GM10266 (cell line): ENCODE measurements at regions not wholly inside any gene's neighbourhood (a gene's known extent, or its start where the extent isn't known, plus 50 kb on each side); places are given as distances from the start of the nearest gene placed in this dataset.

Source experiments
- DNase-seq: peaks from one replicate; pipeline ENCODE4 v3.0.0; 2012; ENCODE audit errors: extremely low spot score
- TF ChIP-seq, protein P1 (sequence below): IDR thresholded peaks from 2 replicates; pipeline ENCODE4 v1.5.1; 2012; ENCODE audit warnings: mild to moderate bottlenecking, low read depth; ENCODE audit not compliant: control insufficient read depth, insufficient read depth; ENCODE audit errors: missing control alignments

DNA sequence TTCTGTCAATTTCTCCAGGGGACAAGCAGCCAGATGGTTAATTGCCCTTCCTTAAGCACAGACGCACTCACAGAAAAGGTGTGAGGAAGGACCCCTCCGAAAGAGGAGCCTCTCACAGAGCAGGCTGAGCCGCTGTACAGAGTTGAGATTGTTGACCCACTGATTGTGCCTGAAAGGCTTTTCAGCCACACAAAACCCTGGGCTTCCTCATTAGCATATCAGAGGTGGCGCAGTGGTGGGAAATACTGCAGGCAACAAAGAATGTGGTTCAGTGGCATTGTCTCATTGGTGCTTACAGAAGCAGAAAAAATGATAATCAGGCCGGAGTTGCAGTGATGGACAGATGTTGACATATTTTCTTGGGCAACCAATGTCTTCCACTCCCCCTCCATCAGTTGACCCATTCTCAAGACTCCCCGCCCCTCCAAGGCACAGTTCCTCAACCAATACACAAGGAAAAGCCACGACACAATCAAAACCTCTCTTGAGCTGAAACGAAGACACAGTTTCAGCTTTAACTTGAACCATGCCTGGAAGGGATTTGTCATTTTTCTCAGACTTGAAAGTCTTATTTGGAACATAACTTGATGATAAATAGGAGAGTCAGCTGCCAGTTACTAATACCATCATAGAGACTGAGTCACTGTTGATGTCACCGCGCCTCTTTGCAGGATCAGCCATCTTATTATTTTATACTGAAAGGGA lies 53.1 kb downstream of the ATXN3L start:
- TF ChIP-seq, protein P1, sequence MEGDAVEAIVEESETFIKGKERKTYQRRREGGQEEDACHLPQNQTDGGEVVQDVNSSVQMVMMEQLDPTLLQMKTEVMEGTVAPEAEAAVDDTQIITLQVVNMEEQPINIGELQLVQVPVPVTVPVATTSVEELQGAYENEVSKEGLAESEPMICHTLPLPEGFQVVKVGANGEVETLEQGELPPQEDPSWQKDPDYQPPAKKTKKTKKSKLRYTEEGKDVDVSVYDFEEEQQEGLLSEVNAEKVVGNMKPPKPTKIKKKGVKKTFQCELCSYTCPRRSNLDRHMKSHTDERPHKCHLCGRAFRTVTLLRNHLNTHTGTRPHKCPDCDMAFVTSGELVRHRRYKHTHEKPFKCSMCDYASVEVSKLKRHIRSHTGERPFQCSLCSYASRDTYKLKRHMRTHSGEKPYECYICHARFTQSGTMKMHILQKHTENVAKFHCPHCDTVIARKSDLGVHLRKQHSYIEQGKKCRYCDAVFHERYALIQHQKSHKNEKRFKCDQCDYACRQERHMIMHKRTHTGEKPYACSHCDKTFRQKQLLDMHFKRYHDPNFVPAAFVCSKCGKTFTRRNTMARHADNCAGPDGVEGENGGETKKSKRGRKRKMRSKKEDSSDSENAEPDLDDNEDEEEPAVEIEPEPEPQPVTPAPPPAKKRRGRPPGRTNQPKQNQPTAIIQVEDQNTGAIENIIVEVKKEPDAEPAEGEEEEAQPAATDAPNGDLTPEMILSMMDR = no peak
- no peak for DNase-seq

DNA sequence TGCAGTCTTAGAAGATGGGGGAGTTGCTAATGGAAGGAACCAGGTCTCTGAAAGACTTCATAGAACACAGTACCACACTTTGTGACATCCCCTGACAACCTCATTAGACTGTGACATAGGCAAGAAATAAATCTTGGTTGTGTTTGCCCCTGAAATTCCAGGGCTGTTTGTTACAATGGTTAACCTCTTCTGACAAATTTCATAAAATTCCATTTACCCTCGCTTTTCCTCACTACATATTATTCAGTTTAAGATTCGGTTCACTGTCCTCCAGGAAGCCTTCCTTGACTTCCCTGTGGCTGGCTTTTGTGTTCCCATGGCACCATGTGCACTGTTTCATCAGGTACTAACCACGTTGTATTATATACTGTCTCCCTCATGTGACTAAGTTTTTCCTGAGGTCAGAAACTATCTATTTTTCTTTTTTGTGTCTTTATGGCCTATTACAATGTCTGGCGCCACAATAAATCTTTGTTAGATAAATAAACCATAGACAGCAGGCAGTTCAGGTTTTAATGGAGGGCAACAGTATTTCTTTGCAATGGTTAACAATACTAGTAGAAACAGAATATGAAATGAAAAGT lies 54.2 kb downstream of the ATXN3L start:
- DNase-seq = no peak
- TF ChIP-seq, protein P1 = no peak

DNA sequence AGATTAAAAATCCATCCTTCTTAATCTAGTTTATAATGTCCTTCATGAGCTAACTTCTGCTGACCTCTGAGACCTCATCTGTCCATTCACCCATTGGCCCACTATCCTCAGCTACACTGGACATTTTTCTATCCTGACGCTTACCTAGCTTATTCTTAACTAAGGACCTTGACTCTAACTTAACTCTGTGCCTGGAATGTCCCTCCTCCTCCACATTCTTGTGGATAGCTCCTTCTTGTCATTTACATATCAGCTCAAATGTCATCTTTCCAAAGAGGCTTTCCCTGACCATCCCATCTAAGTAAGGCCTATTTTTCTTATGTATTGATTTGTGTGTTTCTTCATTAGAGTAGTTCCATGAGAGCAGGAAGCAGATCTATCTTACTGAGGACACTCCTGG lies 54.7 kb downstream of the ATXN3L start:
- DNase-seq = no peak
- TF ChIP-seq, protein P1 = no peak

DNA sequence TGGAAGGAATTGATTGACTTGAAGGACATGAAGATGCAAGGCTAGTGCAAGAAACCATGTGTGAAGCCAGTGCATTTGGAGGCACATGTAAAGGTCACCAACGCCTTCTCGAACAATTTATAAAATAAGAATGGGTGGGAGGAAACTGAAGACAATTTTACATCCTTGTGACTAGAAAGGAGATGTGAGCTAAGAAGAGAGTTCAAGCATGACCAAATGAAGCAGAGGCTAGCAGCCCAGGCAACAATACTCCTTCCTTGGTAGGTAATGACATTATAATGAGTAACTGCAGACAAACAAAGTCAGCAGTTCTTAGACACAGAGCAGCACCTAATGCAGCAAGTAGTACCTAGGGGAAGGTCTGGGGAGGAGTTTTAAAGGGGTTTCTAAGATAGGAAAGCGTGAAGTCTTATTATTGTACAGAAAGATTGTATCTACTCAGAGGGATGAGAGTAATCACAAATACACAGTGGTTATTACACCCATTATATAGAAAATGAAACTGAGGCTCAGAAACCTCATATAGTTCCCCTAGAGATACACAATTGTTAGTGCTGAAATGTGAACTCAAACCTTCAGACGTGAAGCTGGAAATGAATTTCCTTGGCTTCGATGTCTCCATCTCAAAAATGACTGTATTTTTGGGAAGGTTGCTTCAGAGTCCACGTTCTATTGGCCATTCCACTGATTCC lies 56.1 kb downstream of the ATXN3L start:
- TF ChIP-seq, protein P1 = no peak
- DNase-seq = peak; percentile 27

DNA sequence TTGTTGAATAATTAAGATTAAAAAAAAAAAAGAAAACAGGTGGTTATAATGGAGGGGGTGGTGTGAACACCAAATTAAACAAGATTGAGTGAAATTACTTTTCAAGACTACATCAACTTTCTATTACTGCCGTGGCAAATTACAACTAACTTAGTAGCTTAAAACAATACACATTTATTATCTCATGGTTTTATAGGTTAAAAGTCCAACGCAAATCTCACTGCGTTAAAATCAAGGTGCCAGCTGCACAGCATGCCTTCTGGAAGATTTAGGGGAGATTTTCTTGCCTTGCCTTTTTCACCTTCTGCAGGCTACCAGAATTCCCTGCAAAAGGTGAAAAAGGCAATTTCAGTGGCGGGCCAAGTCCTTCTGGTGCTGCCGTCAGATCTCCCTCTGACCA lies 58.5 kb downstream of the ATXN3L start:
- no peak for DNase-seq
- TF ChIP-seq, protein P1 = no peak

DNA sequence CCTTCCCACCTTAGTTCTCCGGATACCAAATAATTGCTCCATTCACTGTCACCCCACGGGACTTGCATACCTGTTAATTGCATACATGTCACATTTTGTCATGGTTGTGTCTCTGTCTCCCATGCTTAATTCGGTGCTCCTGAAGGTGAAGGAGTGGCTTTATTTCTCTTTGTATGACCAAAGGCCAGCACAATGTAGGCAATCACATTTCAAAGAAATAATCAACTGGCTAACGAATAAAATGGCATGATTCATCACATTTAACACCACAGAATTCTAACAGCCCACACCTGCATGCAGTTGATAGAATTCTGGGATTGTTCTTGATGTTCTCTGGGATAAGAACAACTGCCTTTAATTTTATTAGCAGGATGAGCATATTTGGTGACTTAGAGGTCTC lies 59.3 kb downstream of the ATXN3L start:
- no peak for DNase-seq
- TF ChIP-seq, protein P1 = no peak

DNA sequence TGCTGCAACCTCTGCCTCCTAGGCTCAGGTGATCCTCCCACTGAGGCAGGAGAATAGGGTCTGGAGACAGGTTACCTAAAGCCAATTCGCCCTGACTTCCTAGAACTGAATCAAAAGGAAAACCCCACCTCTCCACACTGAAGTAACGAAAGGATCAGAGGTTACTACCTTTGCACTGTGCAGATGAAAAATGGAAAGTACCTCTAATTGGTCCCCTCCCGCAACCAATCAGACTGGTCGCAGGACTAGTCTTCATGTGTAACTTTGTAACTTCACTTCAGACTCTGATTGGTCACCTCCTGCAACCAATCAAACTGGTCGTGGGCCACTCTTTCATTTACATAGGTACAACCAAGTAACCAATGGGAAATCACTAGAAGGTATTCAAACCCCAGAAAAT lies 61.1 kb downstream of the ATXN3L start:
- no peak for DNase-seq
- TF ChIP-seq, protein P1 = no peak
